ENCODE measurements at regions not wholly inside any gene's neighbourhood (a gene's known extent, or its start where the extent isn't known, plus 50 kb on each side); places are given as distances from the start of the nearest gene placed in this dataset.
A peak's percentile ranks its signal among the peaks of the same experiment; 100 is the strongest.

DNA sequence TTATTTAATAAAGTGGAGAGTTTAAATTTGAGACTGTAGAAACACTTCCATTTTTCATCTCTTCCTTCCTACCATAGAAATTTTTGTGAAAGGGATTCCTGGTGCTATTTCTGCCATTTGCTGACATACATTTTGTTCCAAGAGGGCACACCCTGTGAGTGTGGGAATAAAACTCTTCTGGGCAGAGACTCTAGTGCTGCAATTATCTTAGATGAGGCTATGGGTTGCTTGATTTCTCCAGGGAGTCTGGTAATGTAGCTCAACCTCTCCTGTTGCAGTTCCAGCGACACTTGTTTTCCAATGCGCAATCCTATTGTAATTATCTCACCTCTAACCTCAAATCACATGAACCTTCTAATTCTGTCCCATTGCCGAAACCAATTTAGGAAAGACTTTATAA, 60.1 kb upstream of the ZSWIM2 start:
- DNase-seq (ENCODE audit: low read depth): no peak
- H3K4me3 ChIP-seq (replicated peaks; ENCODE audit: low read depth, low read length): no peak overlapping the region
- TF ChIP-seq, protein P1, sequence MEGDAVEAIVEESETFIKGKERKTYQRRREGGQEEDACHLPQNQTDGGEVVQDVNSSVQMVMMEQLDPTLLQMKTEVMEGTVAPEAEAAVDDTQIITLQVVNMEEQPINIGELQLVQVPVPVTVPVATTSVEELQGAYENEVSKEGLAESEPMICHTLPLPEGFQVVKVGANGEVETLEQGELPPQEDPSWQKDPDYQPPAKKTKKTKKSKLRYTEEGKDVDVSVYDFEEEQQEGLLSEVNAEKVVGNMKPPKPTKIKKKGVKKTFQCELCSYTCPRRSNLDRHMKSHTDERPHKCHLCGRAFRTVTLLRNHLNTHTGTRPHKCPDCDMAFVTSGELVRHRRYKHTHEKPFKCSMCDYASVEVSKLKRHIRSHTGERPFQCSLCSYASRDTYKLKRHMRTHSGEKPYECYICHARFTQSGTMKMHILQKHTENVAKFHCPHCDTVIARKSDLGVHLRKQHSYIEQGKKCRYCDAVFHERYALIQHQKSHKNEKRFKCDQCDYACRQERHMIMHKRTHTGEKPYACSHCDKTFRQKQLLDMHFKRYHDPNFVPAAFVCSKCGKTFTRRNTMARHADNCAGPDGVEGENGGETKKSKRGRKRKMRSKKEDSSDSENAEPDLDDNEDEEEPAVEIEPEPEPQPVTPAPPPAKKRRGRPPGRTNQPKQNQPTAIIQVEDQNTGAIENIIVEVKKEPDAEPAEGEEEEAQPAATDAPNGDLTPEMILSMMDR (IDR thresholded peaks at IDR 0.05; ENCODE audit: low read length, missing control alignments): no peak

DNA sequence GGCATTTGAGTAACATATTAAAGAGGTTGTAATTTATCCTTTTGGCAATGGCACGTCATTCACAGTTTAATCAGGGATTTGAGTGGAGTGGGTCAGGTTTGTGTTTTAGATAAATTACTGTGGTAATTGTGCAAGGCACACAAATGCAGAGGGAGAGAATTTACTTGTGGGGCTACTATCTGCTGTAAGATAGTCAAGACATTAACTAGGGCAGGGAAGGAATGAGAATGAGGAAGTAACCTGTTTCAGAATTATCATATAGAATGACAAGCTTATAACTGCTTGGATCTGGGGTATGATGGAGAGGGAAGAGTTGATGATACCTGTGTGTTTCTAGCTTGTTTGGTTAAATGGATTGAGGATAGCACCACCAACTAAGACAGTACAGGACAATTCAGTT, 58.9 kb upstream of the ZSWIM2 start:
- H3K4me3 ChIP-seq (replicated peaks; ENCODE audit: low read depth, low read length): no peak overlapping the region
- TF ChIP-seq, protein P1 (IDR thresholded peaks at IDR 0.05; ENCODE audit: low read length, missing control alignments): no peak
- DNase-seq (ENCODE audit: low read depth): no peak

DNA sequence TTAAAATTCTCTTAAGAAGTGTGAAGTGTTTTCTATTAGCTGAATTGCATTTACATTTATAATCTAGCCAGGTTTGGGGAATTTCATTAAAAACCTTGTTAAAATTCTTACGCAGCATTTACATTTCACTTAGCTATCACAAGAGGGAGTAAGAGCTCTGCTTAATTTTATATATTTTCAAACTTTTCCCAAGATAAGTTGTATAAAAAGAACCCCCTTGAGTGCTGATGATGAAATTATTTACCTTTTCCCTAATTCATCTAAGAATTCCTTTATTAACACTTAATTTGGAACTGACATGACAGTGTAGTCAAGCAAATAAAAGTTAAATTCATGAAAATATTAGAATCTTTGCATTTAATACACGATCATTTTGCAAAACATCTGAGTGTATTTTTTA, 54.2 kb upstream of the ZSWIM2 start:
- DNase-seq (ENCODE audit: low read depth): peak; percentile 44
- TF ChIP-seq, protein P1 (IDR thresholded peaks at IDR 0.05; ENCODE audit: low read length, missing control alignments): peak; percentile 54
- H3K4me3 ChIP-seq (replicated peaks; ENCODE audit: low read depth, low read length): no peak overlapping the region

All from fibroblast of pulmonary artery (primary cell).